WTC11 (cell line): ENCODE measurements at regions not wholly inside any gene's neighbourhood (a gene's known extent, or its start where the extent isn't known, plus 50 kb on each side); places are given as distances from the start of the nearest gene placed in this dataset.
"Not testable (repeated sequence)": the region's sequence is repeated elsewhere in the genome, so short reads cannot be mapped to it uniquely, and the experiment has no call there.

Experiments
- ATAC-seq: fragments of 200-7000 bp; cut with Tn5 transposase; 2 replicates; pipeline ENCODE4 v1.10.0; 2021; ENCODE audit warnings: mild to moderate bottlenecking, moderate library complexity
- CTCF ChIA-PET: fragments of 300-600 bp; sonication (Branson Sonifier 250); formaldehyde crosslinking; loops from one replicate; lab custom pipeline; 2021; ENCODE audit warnings: antibody characterized with exemption; lab: Charles Lee
- POLR2A ChIA-PET: fragments of 350-600 bp; sonication (Branson Sonifier 250); formaldehyde crosslinking; loops from one replicate; lab custom pipeline; 2021; ENCODE audit warnings: antibody characterized with exemption; lab: Charles Lee
- DNase-seq: peaks from one replicate; pipeline ENCODE4 v3.0.0; 2021; ENCODE audit warnings: low spot score
- H3K27ac Mint-ChIP-seq: 2 replicates; pipeline ENCODE4 v1.8.0; 2021; ENCODE audit warnings: mixed read lengths
- H3K27me3 Mint-ChIP-seq: 2 replicates; pipeline ENCODE4 v1.8.0; 2021; ENCODE audit warnings: low read depth, mild to moderate bottlenecking, moderate library complexity, mixed read lengths
- H3K36me3 Mint-ChIP-seq: 2 replicates; pipeline ENCODE4 v1.8.0; 2021; ENCODE audit warnings: mixed read lengths
- H3K4me1 Mint-ChIP-seq: 2 replicates; pipeline ENCODE4 v1.8.0; 2022; ENCODE audit warnings: mixed read lengths
- H3K4me3 Mint-ChIP-seq: 2 replicates; pipeline ENCODE4 v1.8.0; 2021; ENCODE audit warnings: mild to moderate bottlenecking, moderate library complexity, mixed read lengths
- H3K9me3 Mint-ChIP-seq: 2 replicates; pipeline ENCODE4 v1.8.0; 2021; ENCODE audit warnings: mixed read lengths
- CDX4 ChIP-seq: fragments of 250-450 bp; sonication (Bioruptor Pico); IDR thresholded peaks from 2 replicates; pipeline ENCODE4 v1.9.0; 2021; ENCODE audit warnings: moderate library complexity, mild to moderate bottlenecking, inconsistent platforms, borderline replicate concordance
- E2F5 ChIP-seq: sonication (generic); formaldehyde crosslinking; IDR thresholded peaks from 2 replicates; pipeline ENCODE4 v1.8.1; 2022; ENCODE audit warnings: mild to moderate bottlenecking, moderate library complexity, missing genetic modification reagents
- GTF2I ChIP-seq: fragments of 250-450 bp; sonication (Bioruptor Pico); conservative IDR thresholded peaks from 2 replicates; pipeline ENCODE4 v1.4.0; 2021; ENCODE audit warnings: mild to moderate bottlenecking
- IRF2 ChIP-seq: sonication (generic); formaldehyde crosslinking; IDR thresholded peaks from 2 replicates; pipeline ENCODE4 v1.8.0; 2022; ENCODE audit warnings: low read depth, missing genetic modification reagents, borderline replicate concordance
- MYBL2 ChIP-seq: sonication (generic); formaldehyde crosslinking; IDR thresholded peaks from 2 replicates; pipeline ENCODE4 v1.8.1; 2023; ENCODE audit warnings: mild to moderate bottlenecking, moderate library complexity, missing genetic modification reagents
- NR1H2 ChIP-seq: sonication (generic); formaldehyde crosslinking; IDR thresholded peaks from 2 replicates; pipeline ENCODE4 v1.9.0; 2021; ENCODE audit warnings: mild to moderate bottlenecking, moderate library complexity, missing genetic modification reagents
- SMAD4 ChIP-seq: sonication (generic); formaldehyde crosslinking; IDR thresholded peaks from 2 replicates; pipeline ENCODE4 v1.8.0; 2022; ENCODE audit warnings: mild to moderate bottlenecking, missing genetic modification reagents
- SOX15 ChIP-seq: fragments of 250-450 bp; sonication (Bioruptor Pico); IDR thresholded peaks from 2 replicates; pipeline ENCODE4 v1.9.0; 2021; ENCODE audit warnings: mild to moderate bottlenecking
- SP1 ChIP-seq: sonication (generic); formaldehyde crosslinking; conservative IDR thresholded peaks from 2 replicates; pipeline ENCODE4 v1.8.1; 2022; ENCODE audit warnings: missing genetic modification reagents
- ZNF281 ChIP-seq: sonication (generic); formaldehyde crosslinking; IDR thresholded peaks from 2 replicates; pipeline ENCODE4 v1.8.0; 2023; ENCODE audit warnings: mild to moderate bottlenecking, missing genetic modification reagents
- ZNF396 ChIP-seq: fragments of 250-450 bp; sonication (Bioruptor Pico); IDR thresholded peaks from 2 replicates; pipeline ENCODE4 v1.8.0; 2021; ENCODE audit warnings: mild to moderate bottlenecking, moderate library complexity, borderline replicate concordance
- ZNF416 ChIP-seq: fragments of 250-450 bp; sonication (Bioruptor Pico); IDR thresholded peaks from 2 replicates; pipeline ENCODE4 v1.9.0; 2021; ENCODE audit warnings: mild to moderate bottlenecking, inconsistent platforms
- ZNF425 ChIP-seq: fragments of 250-450 bp; sonication (Bioruptor Pico); conservative IDR thresholded peaks from 2 replicates; pipeline ENCODE4 v1.9.0; 2021; ENCODE audit warnings: mild to moderate bottlenecking
- TF ChIP-seq, protein P1 (sequence below): sonication (generic); formaldehyde crosslinking; IDR thresholded peaks from 2 replicates; pipeline ENCODE4 v1.8.0; 2022; ENCODE audit warnings: mild to moderate bottlenecking, missing genetic modification reagents
- TF ChIP-seq, protein P2 (sequence below): sonication (generic); formaldehyde crosslinking; IDR thresholded peaks from 2 replicates; pipeline ENCODE4 v1.8.1; 2022; ENCODE audit warnings: missing genetic modification reagents, borderline replicate concordance
- TF ChIP-seq, protein P3 (sequence below): fragments of 250-450 bp; sonication (Bioruptor Pico); IDR thresholded peaks from 2 replicates; pipeline ENCODE4 v2.1.2; 2022; ENCODE audit warnings: mild to moderate bottlenecking, moderate library complexity
- TF ChIP-seq, protein P4 (sequence below): sonication (generic); formaldehyde crosslinking; IDR thresholded peaks from 2 replicates; pipeline ENCODE4 v1.8.1; 2022; ENCODE audit warnings: low read depth, mild to moderate bottlenecking, moderate library complexity, missing genetic modification reagents, borderline replicate concordance

- Mint-ChIP-seq H3K4me1 (no peaks in the 10 kb centered on the region), H3K4me3 (no peak overlapping the region), H3K36me3 (no peaks in the 10 kb centered on the region), H3K27me3 (no peaks in the 10 kb centered on the region), H3K27ac (no peak overlapping the region), H3K9me3 (peaks cover 5% of the 10 kb centered on the region; the same call in 1 of the 2 replicates)
- no peak for ATAC-seq
- no peak for DNase-seq
- TF ChIP-seq ZNF416 (CRISPR knock-in tag): no peak
- no peak for TF ChIP-seq CDX4 (CRISPR knock-in tag)
- TF ChIP-seq IRF2 (CRISPR knock-in tag): no peak
- no peak for TF ChIP-seq E2F5 (CRISPR knock-in tag)
- TF ChIP-seq SP1 (CRISPR knock-in tag): no peak
- TF ChIP-seq, protein P1, sequence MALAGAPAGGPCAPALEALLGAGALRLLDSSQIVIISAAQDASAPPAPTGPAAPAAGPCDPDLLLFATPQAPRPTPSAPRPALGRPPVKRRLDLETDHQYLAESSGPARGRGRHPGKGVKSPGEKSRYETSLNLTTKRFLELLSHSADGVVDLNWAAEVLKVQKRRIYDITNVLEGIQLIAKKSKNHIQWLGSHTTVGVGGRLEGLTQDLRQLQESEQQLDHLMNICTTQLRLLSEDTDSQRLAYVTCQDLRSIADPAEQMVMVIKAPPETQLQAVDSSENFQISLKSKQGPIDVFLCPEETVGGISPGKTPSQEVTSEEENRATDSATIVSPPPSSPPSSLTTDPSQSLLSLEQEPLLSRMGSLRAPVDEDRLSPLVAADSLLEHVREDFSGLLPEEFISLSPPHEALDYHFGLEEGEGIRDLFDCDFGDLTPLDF (CRISPR knock-in tag): no peak
- TF ChIP-seq, protein P2, sequence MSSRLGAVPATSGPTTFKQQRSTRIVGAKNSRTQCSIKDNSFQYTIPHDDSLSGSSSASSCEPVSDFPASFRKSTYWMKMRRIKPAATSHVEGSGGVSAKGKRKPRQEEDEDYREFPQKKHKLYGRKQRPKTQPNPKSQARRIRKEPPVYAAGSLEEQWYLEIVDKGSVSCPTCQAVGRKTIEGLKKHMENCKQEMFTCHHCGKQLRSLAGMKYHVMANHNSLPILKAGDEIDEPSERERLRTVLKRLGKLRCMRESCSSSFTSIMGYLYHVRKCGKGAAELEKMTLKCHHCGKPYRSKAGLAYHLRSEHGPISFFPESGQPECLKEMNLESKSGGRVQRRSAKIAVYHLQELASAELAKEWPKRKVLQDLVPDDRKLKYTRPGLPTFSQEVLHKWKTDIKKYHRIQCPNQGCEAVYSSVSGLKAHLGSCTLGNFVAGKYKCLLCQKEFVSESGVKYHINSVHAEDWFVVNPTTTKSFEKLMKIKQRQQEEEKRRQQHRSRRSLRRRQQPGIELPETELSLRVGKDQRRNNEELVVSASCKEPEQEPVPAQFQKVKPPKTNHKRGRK (CRISPR knock-in tag): no peak
- no peak for TF ChIP-seq NR1H2 (CRISPR knock-in tag)
- no peak for TF ChIP-seq SMAD4
- TF ChIP-seq SOX15 (CRISPR knock-in tag): no peak
- TF ChIP-seq, protein P3, sequence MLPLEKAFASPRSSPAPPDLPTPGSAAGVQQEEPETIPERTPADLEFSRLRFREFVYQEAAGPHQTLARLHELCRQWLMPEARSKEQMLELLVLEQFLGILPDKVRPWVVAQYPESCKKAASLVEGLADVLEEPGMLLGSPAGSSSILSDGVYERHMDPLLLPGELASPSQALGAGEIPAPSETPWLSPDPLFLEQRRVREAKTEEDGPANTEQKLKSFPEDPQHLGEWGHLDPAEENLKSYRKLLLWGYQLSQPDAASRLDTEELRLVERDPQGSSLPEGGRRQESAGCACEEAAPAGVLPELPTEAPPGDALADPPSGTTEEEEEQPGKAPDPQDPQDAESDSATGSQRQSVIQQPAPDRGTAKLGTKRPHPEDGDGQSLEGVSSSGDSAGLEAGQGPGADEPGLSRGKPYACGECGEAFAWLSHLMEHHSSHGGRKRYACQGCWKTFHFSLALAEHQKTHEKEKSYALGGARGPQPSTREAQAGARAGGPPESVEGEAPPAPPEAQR (CRISPR knock-in tag): no peak
- TF ChIP-seq ZNF281 (CRISPR knock-in tag): no peak
- TF ChIP-seq GTF2I: no peak
- no peak for TF ChIP-seq ZNF396 (CRISPR knock-in tag)
- no peak for TF ChIP-seq MYBL2 (CRISPR knock-in tag)
- TF ChIP-seq ZNF425 (CRISPR knock-in tag): no peak
- TF ChIP-seq, protein P4, sequence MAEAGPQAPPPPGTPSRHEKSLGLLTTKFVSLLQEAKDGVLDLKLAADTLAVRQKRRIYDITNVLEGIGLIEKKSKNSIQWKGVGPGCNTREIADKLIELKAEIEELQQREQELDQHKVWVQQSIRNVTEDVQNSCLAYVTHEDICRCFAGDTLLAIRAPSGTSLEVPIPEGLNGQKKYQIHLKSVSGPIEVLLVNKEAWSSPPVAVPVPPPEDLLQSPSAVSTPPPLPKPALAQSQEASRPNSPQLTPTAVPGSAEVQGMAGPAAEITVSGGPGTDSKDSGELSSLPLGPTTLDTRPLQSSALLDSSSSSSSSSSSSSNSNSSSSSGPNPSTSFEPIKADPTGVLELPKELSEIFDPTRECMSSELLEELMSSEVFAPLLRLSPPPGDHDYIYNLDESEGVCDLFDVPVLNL (CRISPR knock-in tag): no peak
- CTCF ChIA-PET: no interaction called here
- POLR2A ChIA-PET: no interaction called here
These were observed 426.6 kb upstream of the CHRM2 start for GRCh38 chr7:136441835-136442234.

GRCh38 chr7:136431736-136432135 is 436.7 kb upstream of the CHRM2 start:
- H3K9me3 Mint-ChIP-seq, H3K36me3 Mint-ChIP-seq, H3K4me3 Mint-ChIP-seq, DNase-seq, ATAC-seq, H3K27me3 Mint-ChIP-seq, H3K27ac Mint-ChIP-seq, CTCF ChIA-PET, POLR2A ChIA-PET, H3K4me1 Mint-ChIP-seq: not testable (repeated sequence)
